H1 (cell line): ENCODE measurements at regions not wholly inside any gene's neighbourhood (a gene's known extent, or its start where the extent isn't known, plus 50 kb on each side); places are given as distances from the start of the nearest gene placed in this dataset.

Experiments used
- CTCF ChIA-PET: fragments of 300-600 bp; sonication (Branson Sonifier 250); formaldehyde crosslinking; loops from one replicate; lab custom pipeline; 2021; ENCODE audit not compliant: partially characterized antibody; lab: Charles Lee
- POLR2A ChIA-PET: fragments of 300-600 bp; sonication (Branson Sonifier 250); formaldehyde crosslinking; loops from one replicate; lab custom pipeline; 2021; ENCODE audit warnings: inconsistent platforms; ENCODE audit not compliant: partially characterized antibody; lab: Charles Lee
- DNase-seq, 2 experiments: peaks; one replicate each; pipeline versions ENCODE4 v3.0.0 to v3.0.0-alpha.2; 2010 to 2022; ENCODE audit warnings: low spot score in 2 of 2, low read depth in 1 of 2, mixed read lengths in 1 of 2
- FAIRE-seq: peaks from 2 replicates; lab custom pipeline; 2011; peaks lifted over from hg19 to GRCh38; lab: Jason Lieb, UNC
- H2AFZ ChIP-seq: 2 replicates; pipeline ENCODE4 v1.8.1; 2012; ENCODE audit warnings: low read length, inconsistent platforms
- H2AK5ac ChIP-seq: 2 replicates; pipeline ENCODE4 v1.6.1; 2013; ENCODE audit warnings: low read depth, low read length
- H2BK120ac ChIP-seq: replicated peaks from 2 replicates; pipeline ENCODE3; 2013; ENCODE audit warnings: low read depth, low read length, inconsistent platforms
- H2BK12ac ChIP-seq: 2 replicates; pipeline ENCODE4 v1.6.1; 2013; ENCODE audit warnings: low read depth, low read length
- H2BK15ac ChIP-seq: 2 replicates; pipeline ENCODE4 v1.6.1; 2013; ENCODE audit warnings: low read length
- H2BK20ac ChIP-seq: 2 replicates; pipeline ENCODE4 v1.6.1; 2013; ENCODE audit warnings: low read length
- H2BK5ac ChIP-seq: 2 replicates; pipeline ENCODE4 v1.6.1; 2013; ENCODE audit warnings: low read depth, low read length
- H3K14ac ChIP-seq: 2 replicates; pipeline ENCODE4 v1.6.1; 2013; ENCODE audit warnings: inconsistent platforms; ENCODE audit not compliant: insufficient read length
- H3K18ac ChIP-seq: 2 replicates; pipeline ENCODE4 v1.6.1; 2013; ENCODE audit warnings: low read length; ENCODE audit errors: extremely low read depth
- H3K23ac ChIP-seq: 2 replicates; pipeline ENCODE4 v1.6.1; 2013; ENCODE audit warnings: inconsistent platforms; ENCODE audit not compliant: insufficient read length
- H3K23me2 ChIP-seq: 2 replicates; pipeline ENCODE4 v1.6.1; 2013; ENCODE audit warnings: low read depth, low read length
- H3K27ac ChIP-seq: 2 replicates; pipeline ENCODE4 v1.6.1; 2011; ENCODE audit warnings: low read depth, low read length, inconsistent platforms
- H3K27me3 ChIP-seq, 4 experiments: replicated peaks in 1 of 4; 1 replicate in 1 of 4; 2 replicates in 3 of 4; pipeline versions ENCODE4 v1.6.1 to v1.8.1; 2011 to 2013; ENCODE audit warnings: low read length in 3 of 4, mild to moderate bottlenecking in 3 of 4, inconsistent platforms in 2 of 4, mixed read lengths in 2 of 4, moderate library complexity in 1 of 4; ENCODE audit not compliant: control insufficient read depth in 3 of 4, insufficient read depth in 3 of 4; ENCODE audit errors: extremely low read depth in 1 of 4
- H3K36me3 ChIP-seq, 4 experiments: 2 replicates each; pipeline versions ENCODE4 v1.6.1 to v1.8.1; 2011 to 2013; ENCODE audit warnings: mild to moderate bottlenecking in 4 of 4, low read length in 3 of 4, moderate library complexity in 2 of 4, control low read depth in 1 of 4, inconsistent platforms in 1 of 4; ENCODE audit not compliant: insufficient read depth in 4 of 4, control insufficient read depth in 2 of 4
- H3K4ac ChIP-seq: replicated peaks from 2 replicates; pipeline ENCODE3; 2013; ENCODE audit warnings: low read length, low read depth, mixed read lengths, inconsistent platforms; ENCODE audit not compliant: insufficient read length
- H3K4me1 ChIP-seq, 4 experiments: replicated peaks in 1 of 4; 1 replicate in 1 of 4; 2 replicates in 3 of 4; pipeline versions ENCODE4 v1.6.1 to v1.8.1; 2011 to 2013; ENCODE audit warnings: low read length in 3 of 4, inconsistent platforms in 2 of 4, mixed read lengths in 1 of 4; ENCODE audit not compliant: insufficient read depth in 4 of 4, control insufficient read depth in 3 of 4
- H3K4me2 ChIP-seq, 2 experiments: 2 replicates each; pipeline versions ENCODE4 v1.6.1 to v1.8.1; 2011 to 2013; ENCODE audit warnings: low read depth in 2 of 2, low read length in 2 of 2, control low read depth in 1 of 2, inconsistent platforms in 1 of 2, mild to moderate bottlenecking in 1 of 2; ENCODE audit not compliant: insufficient read depth in 1 of 2
- H3K4me3 ChIP-seq, 4 experiments: fragments of 200-600, 300-600 bp in 1 of 4; sonication (generic), shearing (Covaris generic), sonication (Bioruptor Twin) in 1 of 4; 2 replicates each; pipeline versions ENCODE4 v1.5.1 to v1.8.1; 2011 to 2016; ENCODE audit warnings: low read length in 4 of 4, low read depth in 3 of 4, control low read depth in 2 of 4, inconsistent platforms in 2 of 4, mild to moderate bottlenecking in 2 of 4, mixed read lengths in 1 of 4, moderate library complexity in 1 of 4; ENCODE audit not compliant: insufficient read depth in 2 of 4; ENCODE audit errors: extremely low read depth in 1 of 4
- H3K56ac ChIP-seq: replicated peaks from 2 replicates; pipeline ENCODE3; 2013; ENCODE audit warnings: low read depth, mild to moderate bottlenecking, mixed read lengths, low read length, inconsistent platforms; ENCODE audit not compliant: insufficient read length
- H3K79me1 ChIP-seq: 2 replicates; pipeline ENCODE4 v1.6.1; 2013; ENCODE audit warnings: low read depth, low read length, control low read depth
- H3K79me2 ChIP-seq, 2 experiments: 2 replicates each; pipeline versions ENCODE4 v1.6.1 to v1.8.1; 2012 to 2013; ENCODE audit warnings: low read length in 2 of 2, mild to moderate bottlenecking in 2 of 2, inconsistent platforms in 1 of 2; ENCODE audit not compliant: insufficient read depth in 2 of 2, control insufficient read depth in 1 of 2
- H3K9ac ChIP-seq, 4 experiments: replicated peaks in 1 of 4; 1 replicate in 1 of 4; 2 replicates in 3 of 4; pipeline versions ENCODE4 v1.6.1 to v1.8.1; 2011 to 2013; ENCODE audit warnings: low read depth in 3 of 4, low read length in 3 of 4, control low read depth in 2 of 4, mild to moderate bottlenecking in 2 of 4, moderate library complexity in 2 of 4, inconsistent platforms in 1 of 4; ENCODE audit errors: extremely low read depth in 1 of 4
- H3K9me3 ChIP-seq, 2 experiments: 2 replicates each; pipeline versions ENCODE4 v1.6.1 to v1.8.1; 2012 to 2013; ENCODE audit warnings: mild to moderate bottlenecking in 2 of 2, moderate library complexity in 2 of 2, control low read depth in 1 of 2, inconsistent platforms in 1 of 2, low read depth in 1 of 2, low read length in 1 of 2, mixed read lengths in 1 of 2; ENCODE audit not compliant: insufficient read depth in 2 of 2
- H4K20me1 ChIP-seq, 2 experiments: replicated peaks in 1 of 2; 2 replicates each; pipeline versions ENCODE3 to v1.8.1; 2011 to 2013; ENCODE audit warnings: inconsistent platforms in 2 of 2, low read length in 2 of 2, mild to moderate bottlenecking in 1 of 2; ENCODE audit not compliant: insufficient read depth in 2 of 2, control insufficient read depth in 1 of 2
- H4K5ac ChIP-seq: 2 replicates; pipeline ENCODE4 v1.6.1; 2013; ENCODE audit warnings: low read length, low read depth, mixed read lengths, inconsistent platforms; ENCODE audit not compliant: insufficient read length
- H4K8ac ChIP-seq: 2 replicates; pipeline ENCODE4 v1.8.0; 2013; ENCODE audit warnings: mild to moderate bottlenecking, moderate library complexity, low read length, inconsistent platforms; ENCODE audit not compliant: insufficient read depth; ENCODE audit errors: extremely low read depth
- H4K91ac ChIP-seq: replicated peaks from 2 replicates; pipeline ENCODE3; 2013; ENCODE audit warnings: low read length, mixed read lengths, inconsistent platforms; ENCODE audit not compliant: insufficient read length
- BCL11A ChIP-seq, 2 experiments: IDR thresholded peaks; one replicate each; pipeline ENCODE4 v1.6.1; 2011; ENCODE audit warnings: low read depth in 2 of 2, low read length in 2 of 2, mild to moderate bottlenecking in 2 of 2
- BRCA1 ChIP-seq: IDR thresholded peaks from 2 replicates; pipeline ENCODE4 v1.6.1; 2012; ENCODE audit warnings: low read depth, low read length, improper control_type of control experiment
- MAFK ChIP-seq: IDR thresholded peaks from 2 replicates; pipeline ENCODE4 v1.6.1; 2012; ENCODE audit warnings: low read depth, mild to moderate bottlenecking, improper control_type of control experiment, low read length
- SUZ12 ChIP-seq: fragments of 200-600 bp; sonication (generic); IDR thresholded peaks from 2 replicates; pipeline ENCODE4 v1.6.1; 2012; ENCODE audit warnings: mild to moderate bottlenecking, inconsistent platforms, low read length, moderate library complexity, mixed read lengths
- WGBS, 2 experiments: shearing (Covaris generic) in 1 of 2; methylation state at CpG; one replicate each; pipeline versions ENCODE4 v1.1.6 to v1.1.7; 2013 to 2015; ENCODE audit warnings: low lambda C conversion rate in 2 of 2, mixed read lengths in 2 of 2, inconsistent platforms in 1 of 2, low coverage in 1 of 2, missing lambda C conversion rate in 1 of 2; ENCODE audit not compliant: insufficient replicate concordance in 2 of 2, insufficient coverage in 1 of 2, insufficient read length in 1 of 2; ENCODE audit errors: extremely low coverage in 1 of 2, missing lambda C conversion rate in 1 of 2; 5-methylcytosine and 5-hydroxymethylcytosine counted together

GRCh38 chr3:194766845-194767244, 81.2 kb downstream of the FAM43A start:
- POLR2A ChIA-PET, result no interaction called here
- peaks cover 0 to 8% (median 3%) of the 10 kb centered on the region in 4 experiments; a peak in 4 of 7 replicates for H3K27me3 ChIP-seq
- no peak overlapping the region for H4K91ac ChIP-seq
- H2AK5ac ChIP-seq, result no peak overlapping the region
- H2BK12ac ChIP-seq, result no peak overlapping the region
- H3K4me3 ChIP-seq, result no peak overlapping the region
- H2AFZ ChIP-seq, result no peak overlapping the region
- no peak overlapping the region for H2BK20ac ChIP-seq
- no peak overlapping the region for H2BK120ac ChIP-seq
- no peak overlapping the region for H3K56ac ChIP-seq
- no peak for FAIRE-seq
- no peak overlapping the region for H3K18ac ChIP-seq
- H3K36me3 ChIP-seq, result no peaks in the 10 kb centered on the region
- no peak overlapping the region for H4K8ac ChIP-seq
- no peak overlapping the region for H3K4ac ChIP-seq
- H3K79me2 ChIP-seq, result no peaks in the 10 kb centered on the region
- TF ChIP-seq MAFK, result no peak
- no peak for TF ChIP-seq SUZ12
- no peak for TF ChIP-seq BRCA1
- TF ChIP-seq BCL11A (IDR thresholded peaks at IDR 0.05; ENCODE audit: low read depth in 2 of 2, low read length in 2 of 2), result no peak
- no peak overlapping the region for H2BK15ac ChIP-seq
- CTCF ChIA-PET, result interaction anchor here (0.6 kb wide), 1 partner anchor 1295 kb away, joined by 4 read pairs; no protein-coding TSS in a partner anchor
- H3K27ac ChIP-seq, result no peak overlapping the region
- H3K79me1 ChIP-seq, result no peaks in the 10 kb centered on the region
- H4K20me1 ChIP-seq, result no peaks in the 10 kb centered on the region
- no peak overlapping the region for H3K9ac ChIP-seq
- no peak overlapping the region for H3K23ac ChIP-seq
- H3K23me2 ChIP-seq, result peaks cover 3% of the 10 kb centered on the region; the same call in 1 of the 2 replicates
- WGBS, 2 experiments, result 85% methylated on average over 7 of the region's 7 CpGs; no CpG with 5 or more reads in 1 of the 2 experiments
- peaks cover 0 to 5% (median 3%) of the 10 kb centered on the region in 4 experiments; a peak in 6 of 7 replicates for H3K4me1 ChIP-seq
- H2BK5ac ChIP-seq, result no peak overlapping the region
- no peak overlapping the region for H3K4me2 ChIP-seq
- H3K9me3 ChIP-seq, result no peaks in the 10 kb centered on the region
- no peak overlapping the region for H4K5ac ChIP-seq
- H3K14ac ChIP-seq, result no peak overlapping the region
- no peak for DNase-seq
